WTC11 (cell line): ENCODE measurements at regions not wholly inside any gene's neighbourhood (a gene's known extent, or its start where the extent isn't known, plus 50 kb on each side); places are given as distances from the start of the nearest gene placed in this dataset.

ENCODE experiments used
- CBFB ChIP-seq: sonication (generic); formaldehyde crosslinking; IDR thresholded peaks from 2 replicates; pipeline ENCODE4 v1.8.1; 2022; ENCODE audit warnings: mild to moderate bottlenecking, low read depth, missing genetic modification reagents
- CREB1 ChIP-seq: sonication (generic); formaldehyde crosslinking; IDR thresholded peaks from 2 replicates; pipeline ENCODE4 v1.8.0; 2023; ENCODE audit warnings: mild to moderate bottlenecking, missing genetic modification reagents
- KAT7 ChIP-seq: sonication (generic); formaldehyde crosslinking; IDR thresholded peaks from 2 replicates; pipeline ENCODE4 v1.8.1; 2023; ENCODE audit warnings: missing genetic modification reagents, mild to moderate bottlenecking, borderline replicate concordance
- RELA ChIP-seq: sonication (generic); formaldehyde crosslinking; IDR thresholded peaks from 2 replicates; pipeline ENCODE4 v1.8.1; 2022; ENCODE audit warnings: missing genetic modification reagents, mild to moderate bottlenecking, borderline replicate concordance
- SP1 ChIP-seq: sonication (generic); formaldehyde crosslinking; conservative IDR thresholded peaks from 2 replicates; pipeline ENCODE4 v1.8.1; 2022; ENCODE audit warnings: missing genetic modification reagents
- TF ChIP-seq, protein P1 (sequence below): fragments of 200-600 bp; IDR thresholded peaks from 2 replicates; pipeline ENCODE4 v1.8.0; 2022; ENCODE audit warnings: antibody characterized with exemption
- TF ChIP-seq, protein P2 (sequence below): sonication (generic); formaldehyde crosslinking; IDR thresholded peaks from 2 replicates; pipeline ENCODE4 v1.8.1; 2022; ENCODE audit warnings: mild to moderate bottlenecking, missing genetic modification reagents, moderate library complexity, borderline replicate concordance
- TF ChIP-seq, protein P3 (sequence below): sonication (generic); formaldehyde crosslinking; IDR thresholded peaks from 2 replicates; pipeline ENCODE4 v1.8.1; 2023; ENCODE audit warnings: mild to moderate bottlenecking, missing genetic modification reagents
- TF ChIP-seq, protein P4 (sequence below): sonication (generic); formaldehyde crosslinking; IDR thresholded peaks from 2 replicates; pipeline ENCODE4 v1.8.1; 2023; ENCODE audit warnings: mild to moderate bottlenecking, missing genetic modification reagents, moderate library complexity
- TF ChIP-seq, protein P5 (sequence below): sonication (generic); formaldehyde crosslinking; IDR thresholded peaks from 2 replicates; pipeline ENCODE4 v1.8.1; 2023; ENCODE audit warnings: mild to moderate bottlenecking, missing genetic modification reagents, moderate library complexity
- TF ChIP-seq, protein P6 (sequence below): sonication (generic); formaldehyde crosslinking; IDR thresholded peaks from 2 replicates; pipeline ENCODE4 v1.8.0; 2022; ENCODE audit warnings: missing genetic modification reagents
- TF ChIP-seq, protein P7 (sequence below): sonication (generic); formaldehyde crosslinking; IDR thresholded peaks from 2 replicates; pipeline ENCODE4 v1.8.1; 2023; ENCODE audit warnings: mild to moderate bottlenecking, moderate library complexity, missing genetic modification reagents
- TF ChIP-seq, protein P8 (sequence below): fragments of 250-450 bp; sonication (Bioruptor Pico); IDR thresholded peaks from 2 replicates; pipeline ENCODE4 v1.9.0; 2021; ENCODE audit warnings: moderate library complexity, mild to moderate bottlenecking, inconsistent platforms, borderline replicate concordance

DNA sequence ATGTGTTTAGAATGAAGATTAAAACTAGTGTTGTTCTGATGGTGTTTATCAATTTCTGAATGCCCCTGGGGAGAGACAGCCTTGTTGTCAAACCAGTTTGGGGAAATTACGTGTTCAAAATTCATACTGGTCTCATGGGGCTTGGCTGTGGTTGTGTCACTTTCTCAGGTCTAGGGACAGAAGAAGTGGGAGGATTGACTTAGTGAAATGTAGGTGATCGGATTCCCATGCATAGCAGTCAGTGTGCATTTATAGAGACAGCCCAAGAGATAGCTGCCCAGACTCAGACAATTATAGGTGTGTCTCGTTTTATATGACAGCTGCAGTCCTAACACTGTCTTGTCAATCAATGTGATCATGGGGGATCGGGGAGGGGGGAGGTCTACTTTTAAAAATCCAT, 94.4 kb upstream of the CLCN4 start:
- TF ChIP-seq, protein P1, sequence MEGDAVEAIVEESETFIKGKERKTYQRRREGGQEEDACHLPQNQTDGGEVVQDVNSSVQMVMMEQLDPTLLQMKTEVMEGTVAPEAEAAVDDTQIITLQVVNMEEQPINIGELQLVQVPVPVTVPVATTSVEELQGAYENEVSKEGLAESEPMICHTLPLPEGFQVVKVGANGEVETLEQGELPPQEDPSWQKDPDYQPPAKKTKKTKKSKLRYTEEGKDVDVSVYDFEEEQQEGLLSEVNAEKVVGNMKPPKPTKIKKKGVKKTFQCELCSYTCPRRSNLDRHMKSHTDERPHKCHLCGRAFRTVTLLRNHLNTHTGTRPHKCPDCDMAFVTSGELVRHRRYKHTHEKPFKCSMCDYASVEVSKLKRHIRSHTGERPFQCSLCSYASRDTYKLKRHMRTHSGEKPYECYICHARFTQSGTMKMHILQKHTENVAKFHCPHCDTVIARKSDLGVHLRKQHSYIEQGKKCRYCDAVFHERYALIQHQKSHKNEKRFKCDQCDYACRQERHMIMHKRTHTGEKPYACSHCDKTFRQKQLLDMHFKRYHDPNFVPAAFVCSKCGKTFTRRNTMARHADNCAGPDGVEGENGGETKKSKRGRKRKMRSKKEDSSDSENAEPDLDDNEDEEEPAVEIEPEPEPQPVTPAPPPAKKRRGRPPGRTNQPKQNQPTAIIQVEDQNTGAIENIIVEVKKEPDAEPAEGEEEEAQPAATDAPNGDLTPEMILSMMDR, result no peak
- TF ChIP-seq, protein P2, sequence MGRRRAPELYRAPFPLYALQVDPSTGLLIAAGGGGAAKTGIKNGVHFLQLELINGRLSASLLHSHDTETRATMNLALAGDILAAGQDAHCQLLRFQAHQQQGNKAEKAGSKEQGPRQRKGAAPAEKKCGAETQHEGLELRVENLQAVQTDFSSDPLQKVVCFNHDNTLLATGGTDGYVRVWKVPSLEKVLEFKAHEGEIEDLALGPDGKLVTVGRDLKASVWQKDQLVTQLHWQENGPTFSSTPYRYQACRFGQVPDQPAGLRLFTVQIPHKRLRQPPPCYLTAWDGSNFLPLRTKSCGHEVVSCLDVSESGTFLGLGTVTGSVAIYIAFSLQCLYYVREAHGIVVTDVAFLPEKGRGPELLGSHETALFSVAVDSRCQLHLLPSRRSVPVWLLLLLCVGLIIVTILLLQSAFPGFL, result no peak
- TF ChIP-seq, protein P3, sequence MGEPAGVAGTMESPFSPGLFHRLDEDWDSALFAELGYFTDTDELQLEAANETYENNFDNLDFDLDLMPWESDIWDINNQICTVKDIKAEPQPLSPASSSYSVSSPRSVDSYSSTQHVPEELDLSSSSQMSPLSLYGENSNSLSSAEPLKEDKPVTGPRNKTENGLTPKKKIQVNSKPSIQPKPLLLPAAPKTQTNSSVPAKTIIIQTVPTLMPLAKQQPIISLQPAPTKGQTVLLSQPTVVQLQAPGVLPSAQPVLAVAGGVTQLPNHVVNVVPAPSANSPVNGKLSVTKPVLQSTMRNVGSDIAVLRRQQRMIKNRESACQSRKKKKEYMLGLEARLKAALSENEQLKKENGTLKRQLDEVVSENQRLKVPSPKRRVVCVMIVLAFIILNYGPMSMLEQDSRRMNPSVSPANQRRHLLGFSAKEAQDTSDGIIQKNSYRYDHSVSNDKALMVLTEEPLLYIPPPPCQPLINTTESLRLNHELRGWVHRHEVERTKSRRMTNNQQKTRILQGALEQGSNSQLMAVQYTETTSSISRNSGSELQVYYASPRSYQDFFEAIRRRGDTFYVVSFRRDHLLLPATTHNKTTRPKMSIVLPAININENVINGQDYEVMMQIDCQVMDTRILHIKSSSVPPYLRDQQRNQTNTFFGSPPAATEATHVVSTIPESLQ (CRISPR knock-in tag), result no peak
- TF ChIP-seq CBFB (no peak), RELA (CRISPR knock-in tag) (no peak), SP1 (CRISPR knock-in tag) (no peak), KAT7 (CRISPR knock-in tag) (no peak), CREB1 (CRISPR knock-in tag) (no peak)
- TF ChIP-seq, protein P4, sequence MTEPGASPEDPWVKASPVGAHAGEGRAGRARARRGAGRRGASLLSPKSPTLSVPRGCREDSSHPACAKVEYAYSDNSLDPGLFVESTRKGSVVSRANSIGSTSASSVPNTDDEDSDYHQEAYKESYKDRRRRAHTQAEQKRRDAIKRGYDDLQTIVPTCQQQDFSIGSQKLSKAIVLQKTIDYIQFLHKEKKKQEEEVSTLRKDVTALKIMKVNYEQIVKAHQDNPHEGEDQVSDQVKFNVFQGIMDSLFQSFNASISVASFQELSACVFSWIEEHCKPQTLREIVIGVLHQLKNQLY (CRISPR knock-in tag), result no peak
- TF ChIP-seq, protein P5, sequence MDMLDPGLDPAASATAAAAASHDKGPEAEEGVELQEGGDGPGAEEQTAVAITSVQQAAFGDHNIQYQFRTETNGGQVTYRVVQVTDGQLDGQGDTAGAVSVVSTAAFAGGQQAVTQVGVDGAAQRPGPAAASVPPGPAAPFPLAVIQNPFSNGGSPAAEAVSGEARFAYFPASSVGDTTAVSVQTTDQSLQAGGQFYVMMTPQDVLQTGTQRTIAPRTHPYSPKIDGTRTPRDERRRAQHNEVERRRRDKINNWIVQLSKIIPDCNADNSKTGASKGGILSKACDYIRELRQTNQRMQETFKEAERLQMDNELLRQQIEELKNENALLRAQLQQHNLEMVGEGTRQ (CRISPR knock-in tag), result no peak
- TF ChIP-seq, protein P6, sequence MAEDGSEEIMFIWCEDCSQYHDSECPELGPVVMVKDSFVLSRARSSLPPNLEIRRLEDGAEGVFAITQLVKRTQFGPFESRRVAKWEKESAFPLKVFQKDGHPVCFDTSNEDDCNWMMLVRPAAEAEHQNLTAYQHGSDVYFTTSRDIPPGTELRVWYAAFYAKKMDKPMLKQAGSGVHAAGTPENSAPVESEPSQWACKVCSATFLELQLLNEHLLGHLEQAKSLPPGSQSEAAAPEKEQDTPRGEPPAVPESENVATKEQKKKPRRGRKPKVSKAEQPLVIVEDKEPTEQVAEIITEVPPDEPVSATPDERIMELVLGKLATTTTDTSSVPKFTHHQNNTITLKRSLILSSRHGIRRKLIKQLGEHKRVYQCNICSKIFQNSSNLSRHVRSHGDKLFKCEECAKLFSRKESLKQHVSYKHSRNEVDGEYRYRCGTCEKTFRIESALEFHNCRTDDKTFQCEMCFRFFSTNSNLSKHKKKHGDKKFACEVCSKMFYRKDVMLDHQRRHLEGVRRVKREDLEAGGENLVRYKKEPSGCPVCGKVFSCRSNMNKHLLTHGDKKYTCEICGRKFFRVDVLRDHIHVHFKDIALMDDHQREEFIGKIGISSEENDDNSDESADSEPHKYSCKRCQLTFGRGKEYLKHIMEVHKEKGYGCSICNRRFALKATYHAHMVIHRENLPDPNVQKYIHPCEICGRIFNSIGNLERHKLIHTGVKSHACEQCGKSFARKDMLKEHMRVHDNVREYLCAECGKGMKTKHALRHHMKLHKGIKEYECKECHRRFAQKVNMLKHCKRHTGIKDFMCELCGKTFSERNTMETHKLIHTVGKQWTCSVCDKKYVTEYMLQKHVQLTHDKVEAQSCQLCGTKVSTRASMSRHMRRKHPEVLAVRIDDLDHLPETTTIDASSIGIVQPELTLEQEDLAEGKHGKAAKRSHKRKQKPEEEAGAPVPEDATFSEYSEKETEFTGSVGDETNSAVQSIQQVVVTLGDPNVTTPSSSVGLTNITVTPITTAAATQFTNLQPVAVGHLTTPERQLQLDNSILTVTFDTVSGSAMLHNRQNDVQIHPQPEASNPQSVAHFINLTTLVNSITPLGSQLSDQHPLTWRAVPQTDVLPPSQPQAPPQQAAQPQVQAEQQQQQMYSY (CRISPR knock-in tag), result no peak
- TF ChIP-seq, protein P7, sequence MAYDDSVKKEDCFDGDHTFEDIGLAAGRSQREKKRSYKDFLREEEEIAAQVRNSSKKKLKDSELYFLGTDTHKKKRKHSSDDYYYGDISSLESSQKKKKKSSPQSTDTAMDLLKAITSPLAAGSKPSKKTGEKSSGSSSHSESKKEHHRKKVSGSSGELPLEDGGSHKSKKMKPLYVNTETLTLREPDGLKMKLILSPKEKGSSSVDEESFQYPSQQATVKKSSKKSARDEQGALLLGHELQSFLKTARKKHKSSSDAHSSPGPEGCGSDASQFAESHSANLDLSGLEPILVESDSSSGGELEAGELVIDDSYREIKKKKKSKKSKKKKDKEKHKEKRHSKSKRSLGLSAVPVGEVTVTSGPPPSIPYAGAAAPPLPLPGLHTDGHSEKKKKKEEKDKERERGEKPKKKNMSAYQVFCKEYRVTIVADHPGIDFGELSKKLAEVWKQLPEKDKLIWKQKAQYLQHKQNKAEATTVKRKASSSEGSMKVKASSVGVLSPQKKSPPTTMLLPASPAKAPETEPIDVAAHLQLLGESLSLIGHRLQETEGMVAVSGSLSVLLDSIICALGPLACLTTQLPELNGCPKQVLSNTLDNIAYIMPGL, result no peak
- TF ChIP-seq, protein P8, sequence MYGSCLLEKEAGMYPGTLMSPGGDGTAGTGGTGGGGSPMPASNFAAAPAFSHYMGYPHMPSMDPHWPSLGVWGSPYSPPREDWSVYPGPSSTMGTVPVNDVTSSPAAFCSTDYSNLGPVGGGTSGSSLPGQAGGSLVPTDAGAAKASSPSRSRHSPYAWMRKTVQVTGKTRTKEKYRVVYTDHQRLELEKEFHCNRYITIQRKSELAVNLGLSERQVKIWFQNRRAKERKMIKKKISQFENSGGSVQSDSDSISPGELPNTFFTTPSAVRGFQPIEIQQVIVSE (CRISPR knock-in tag), result no peak
